DND-41 (cell line): ENCODE measurements at regions not wholly inside any gene's neighbourhood (a gene's known extent, or its start where the extent isn't known, plus 50 kb on each side); places are given as distances from the start of the nearest gene placed in this dataset.

Experiments used
- ATAC-seq: fragments of 200-7000 bp; cut with Tn5 transposase; 3 replicates; pipeline ENCODE4 v1.9.1; 2021; ENCODE audit warnings: low read depth; ENCODE audit not compliant: insufficient read depth
- DNase-seq: peaks from one replicate; pipeline ENCODE4 v3.0.0-alpha.2; 2020
- H2AFZ ChIP-seq: 2 replicates; pipeline ENCODE4 v1.6.0; 2012; ENCODE audit warnings: low read depth, low read length
- H3K27ac ChIP-seq: 2 replicates; pipeline ENCODE4 v1.5.1; 2012; ENCODE audit warnings: low read length, inconsistent platforms
- H3K27me3 ChIP-seq: fragments of 200-600 bp; sonication (generic); 2 replicates; pipeline ENCODE4 v1.6.0; 2012; ENCODE audit warnings: low read length, mild to moderate bottlenecking, inconsistent platforms; ENCODE audit not compliant: insufficient read depth, poor library complexity
- H3K36me3 ChIP-seq: 2 replicates; pipeline ENCODE4 v1.5.1; 2012; ENCODE audit warnings: low read length, inconsistent platforms; ENCODE audit not compliant: insufficient read depth
- H3K4me1 ChIP-seq: 2 replicates; pipeline ENCODE4 v1.5.1; 2012; ENCODE audit warnings: mild to moderate bottlenecking, low read length; ENCODE audit not compliant: insufficient read depth
- H3K4me2 ChIP-seq: 2 replicates; pipeline ENCODE4 v1.6.0; 2012; ENCODE audit warnings: mild to moderate bottlenecking, moderate library complexity, low read length, inconsistent platforms; ENCODE audit not compliant: insufficient read depth
- H3K4me3 ChIP-seq, 2 experiments: fragments of 200-600 bp in 1 of 2; shearing (Covaris generic) in 1 of 2; 2 replicates each; pipeline ENCODE4 v1.5.1; 2012 to 2016; ENCODE audit warnings: inconsistent platforms in 2 of 2, low read length in 2 of 2, mild to moderate bottlenecking in 2 of 2, low read depth in 1 of 2, moderate library complexity in 1 of 2
- H3K79me2 ChIP-seq: 2 replicates; pipeline ENCODE4 v1.6.0; 2012; ENCODE audit warnings: low read length, inconsistent platforms; ENCODE audit not compliant: insufficient read depth
- H3K9ac ChIP-seq: 2 replicates; pipeline ENCODE4 v1.6.0; 2012; ENCODE audit warnings: low read depth, mild to moderate bottlenecking, inconsistent platforms, low read length, moderate library complexity
- H3K9me3 ChIP-seq: 2 replicates; pipeline ENCODE4 v1.5.1; 2012; ENCODE audit warnings: low read length, moderate library complexity, mild to moderate bottlenecking, inconsistent platforms; ENCODE audit not compliant: insufficient read depth, severe bottlenecking
- H4K20me1 ChIP-seq: 2 replicates; pipeline ENCODE4 v1.6.0; 2012; ENCODE audit warnings: low read length; ENCODE audit not compliant: insufficient read depth
- CTCF ChIP-seq: IDR thresholded peaks from 2 replicates; pipeline ENCODE4 v1.5.1; 2012; ENCODE audit warnings: borderline replicate concordance, low read length, moderate library complexity, mild to moderate bottlenecking; ENCODE audit not compliant: poor library complexity, severe bottlenecking; ENCODE audit errors: extremely low read depth
- EZH2 ChIP-seq: IDR thresholded peaks from 3 replicates; pipeline ENCODE4 v1.6.1; 2012; ENCODE audit warnings: borderline replicate concordance, low read depth, mild to moderate bottlenecking, moderate library complexity, low read length, inconsistent platforms; ENCODE audit not compliant: severe bottlenecking

- no peaks in the 10 kb centered on the region for H3K79me2 ChIP-seq
- no peak for ATAC-seq
- H3K9ac ChIP-seq: no peak overlapping the region
- no peak overlapping the region for H3K4me2 ChIP-seq
- H3K27me3 ChIP-seq: peaks cover 6% of the 10 kb centered on the region
- H3K36me3 ChIP-seq: no peaks in the 10 kb centered on the region
- H2AFZ ChIP-seq: no peak overlapping the region
- DNase-seq: no peak
- TF ChIP-seq EZH2 (no peak), CTCF (no peak)
- no peak overlapping the region for H3K4me3 ChIP-seq
- H4K20me1 ChIP-seq: no peaks in the 10 kb centered on the region
- H3K9me3 ChIP-seq: no peaks in the 10 kb centered on the region
- H3K27ac ChIP-seq: no peak overlapping the region
- H3K4me1 ChIP-seq: no peaks in the 10 kb centered on the region
Measured at GRCh38 chr5:4785971-4786370, 354.2 kb upstream of the ADAMTS16 start.

- no peaks in the 10 kb centered on the region for H3K9me3 ChIP-seq
- H3K4me3 ChIP-seq: no peak overlapping the region
- no peak overlapping the region for H2AFZ ChIP-seq
- H3K27me3 ChIP-seq: peaks cover 10% of the 10 kb centered on the region
- H3K79me2 ChIP-seq: no peaks in the 10 kb centered on the region
- H3K9ac ChIP-seq: no peak overlapping the region
- no peaks in the 10 kb centered on the region for H4K20me1 ChIP-seq
- H3K36me3 ChIP-seq: no peaks in the 10 kb centered on the region
- DNase-seq (no peak), ATAC-seq (no peak)
- TF ChIP-seq EZH2: no peak
- H3K27ac ChIP-seq: no peak overlapping the region
- no peaks in the 10 kb centered on the region for H3K4me1 ChIP-seq
- no peak overlapping the region for H3K4me2 ChIP-seq
Measured at GRCh38 chr5:4797445-4797844, 342.7 kb upstream of the ADAMTS16 start.

- DNase-seq (no peak), ATAC-seq (no peak)
- no peaks in the 10 kb centered on the region for H3K79me2 ChIP-seq
- H3K4me1 ChIP-seq: no peaks in the 10 kb centered on the region
- peaks cover 16% of the 10 kb centered on the region for H3K27me3 ChIP-seq
- H2AFZ ChIP-seq: no peak overlapping the region
- no peak overlapping the region for H3K4me3 ChIP-seq
- no peak overlapping the region for H3K4me2 ChIP-seq
- no peaks in the 10 kb centered on the region for H3K36me3 ChIP-seq
- no peaks in the 10 kb centered on the region for H3K9me3 ChIP-seq
- no peaks in the 10 kb centered on the region for H4K20me1 ChIP-seq
- no peak overlapping the region for H3K9ac ChIP-seq
- TF ChIP-seq EZH2 (no peak), CTCF (no peak)
- no peak overlapping the region for H3K27ac ChIP-seq
Measured at GRCh38 chr5:4802044-4802443, 338.1 kb upstream of the ADAMTS16 start.

- ATAC-seq (no peak), DNase-seq (no peak)
- Histone ChIP-seq H4K20me1 (no peaks in the 10 kb centered on the region), H3K9ac (no peak overlapping the region), H3K4me3 (no peak overlapping the region), H3K27me3 (peaks cover 19% of the 10 kb centered on the region), H3K27ac (no peak overlapping the region), H2AFZ (no peak overlapping the region), H3K36me3 (no peaks in the 10 kb centered on the region), H3K79me2 (no peaks in the 10 kb centered on the region), H3K4me1 (no peaks in the 10 kb centered on the region), H3K4me2 (no peak overlapping the region), H3K9me3 (no peaks in the 10 kb centered on the region)
- TF ChIP-seq CTCF (no peak), EZH2 (no peak)
Measured at GRCh38 chr5:4804691-4805360, 335.3 kb upstream of the ADAMTS16 start.
